ENCODE measurements at regions not wholly inside any gene's neighbourhood (a gene's known extent, or its start where the extent isn't known, plus 50 kb on each side); places are given as distances from the start of the nearest gene placed in this dataset.

GRCh38 chr11:81669935-81670543 is 1063.6 kb downstream of the FAM181B start:
- Histone ChIP-seq H3K9me3 (no peaks in the 10 kb centered on the region), H3K27ac (no peak overlapping the region), H3K36me3 (no peaks in the 10 kb centered on the region), H3K4me3 (no peak overlapping the region), H3K4me1 (no peaks in the 10 kb centered on the region), H3K27me3 (ENCODE audit: low read depth) (no peaks in the 10 kb centered on the region)
- no peak for TF ChIP-seq CTCF (IDR thresholded peaks at IDR 0.05)
- intact Hi-C loops (cut with DNase I), result no loop called here
- no peak for DNase-seq
- ATAC-seq, result no peak

- H3K4me3 ChIP-seq, result no peak overlapping the region
- DNase-seq (no peak), ATAC-seq (peak; percentile 24 to 66)
- H3K9me3 ChIP-seq, result peaks cover 7% of the 10 kb centered on the region
- no peak for TF ChIP-seq CTCF (IDR thresholded peaks at IDR 0.05)
- no peaks in the 10 kb centered on the region for H3K4me1 ChIP-seq
- intact Hi-C loops (cut with DNase I), result no loop called here
- no peaks in the 10 kb centered on the region for H3K36me3 ChIP-seq
- no peaks in the 10 kb centered on the region for H3K27me3 ChIP-seq (ENCODE audit: low read depth)
- H3K27ac ChIP-seq, result no peak overlapping the region
Observed at GRCh38 chr11:81658722-81659121, 1074.9 kb downstream of the FAM181B start.

GRCh38 chr11:81655351-81655750 is 1078.3 kb downstream of the FAM181B start:
- TF ChIP-seq CTCF (IDR thresholded peaks at IDR 0.05), result no peak

GRCh38 chr11:81647374-81647773 is 1086.3 kb downstream of the FAM181B start:
- ATAC-seq, result no peak
- no peaks in the 10 kb centered on the region for H3K9me3 ChIP-seq
- no peak overlapping the region for H3K4me3 ChIP-seq
- DNase-seq, result no peak
- H3K4me1 ChIP-seq, result no peaks in the 10 kb centered on the region
- H3K27ac ChIP-seq, result no peak overlapping the region
- H3K27me3 ChIP-seq (ENCODE audit: low read depth), result no peaks in the 10 kb centered on the region
- TF ChIP-seq CTCF (IDR thresholded peaks at IDR 0.05), result no peak
- no peaks in the 10 kb centered on the region for H3K36me3 ChIP-seq
- intact Hi-C loops (cut with DNase I), result no loop called here

More at GRCh38 chr11:81655351-81655750, 1078.3 kb downstream of the FAM181B start:
- Histone ChIP-seq H3K4me3 (no peak overlapping the region), H3K27ac (no peak overlapping the region), H3K27me3 (ENCODE audit: low read depth) (no peaks in the 10 kb centered on the region), H3K36me3 (no peaks in the 10 kb centered on the region), H3K4me1 (no peaks in the 10 kb centered on the region), H3K9me3 (peaks cover 7% of the 10 kb centered on the region)
- intact Hi-C loops (cut with DNase I), result no loop called here
- ATAC-seq, result no peak
- no peak for DNase-seq

- peak; percentile 63 for TF ChIP-seq CTCF (IDR thresholded peaks at IDR 0.05)
- intact Hi-C loops (cut with DNase I), result loop anchor here (5.0 kb wide), 1 partner anchor 583 kb away; no protein-coding TSS in a partner anchor
- Histone ChIP-seq H3K36me3 (no peaks in the 10 kb centered on the region), H3K4me1 (no peaks in the 10 kb centered on the region), H3K9me3 (no peaks in the 10 kb centered on the region), H3K4me3 (no peak overlapping the region), H3K27ac (no peak overlapping the region), H3K27me3 (ENCODE audit: low read depth) (no peaks in the 10 kb centered on the region)
- no peak for DNase-seq
- peak; percentile 61 to 64 for ATAC-seq
Observed at GRCh38 chr11:81644239-81644840, 1089.3 kb downstream of the FAM181B start.

Measured in lower lobe of right lung (tissue), 2 donors.